NCI-H226 (cell line): ENCODE measurements at regions not wholly inside any gene's neighbourhood (a gene's known extent, or its start where the extent isn't known, plus 50 kb on each side); places are given as distances from the start of the nearest gene placed in this dataset.
"Not testable (repeated sequence)": the region's sequence is repeated elsewhere in the genome, so short reads cannot be mapped to it uniquely, and the experiment has no call there.

ENCODE experiments used
- DNase-seq: peaks from one replicate; pipeline ENCODE4 v3.0.0-alpha.2; 2015

- DNase-seq = no peak
Measured at GRCh38 chr3:110859336-110859735, 212.3 kb upstream of the NECTIN3 start.

DNA sequence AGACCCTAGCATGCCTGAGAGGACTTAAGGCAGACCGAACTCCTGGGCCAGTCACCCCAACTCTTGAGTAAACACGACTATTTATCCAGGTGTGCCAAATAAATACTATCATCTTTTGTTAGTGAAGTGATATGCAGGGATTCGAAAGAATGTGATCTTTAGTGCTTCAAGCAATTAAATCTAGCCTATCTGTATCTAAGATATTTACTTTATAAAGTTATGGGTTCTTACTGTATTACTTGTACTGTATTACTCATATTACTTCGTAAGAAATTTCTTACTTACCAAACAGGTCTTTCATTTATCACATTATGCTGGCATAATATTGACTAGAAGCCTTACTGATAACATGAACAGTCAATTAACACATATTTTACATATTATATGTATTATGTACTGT, 211.6 kb upstream of the NECTIN3 start:
- DNase-seq = no peak

DNA sequence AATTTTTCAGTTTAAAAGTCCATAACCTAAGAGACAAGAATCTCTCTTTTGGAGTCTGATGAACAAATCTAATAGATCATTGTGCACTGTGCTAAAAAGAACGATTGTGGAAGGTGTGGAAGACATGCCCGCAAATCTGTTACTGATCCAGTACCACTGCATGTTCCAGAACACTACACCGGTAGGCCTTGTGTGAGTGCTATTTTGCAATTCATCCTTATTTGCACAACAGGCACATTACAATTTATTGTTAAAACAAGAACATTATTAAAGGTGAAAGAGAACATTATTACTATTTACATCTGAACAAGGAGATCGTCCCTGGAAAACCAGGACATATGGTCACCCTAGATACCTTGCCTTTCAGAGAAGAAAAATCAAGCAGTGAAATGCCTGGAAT, 205.7 kb upstream of the NECTIN3 start:
- no peak for DNase-seq

DNA sequence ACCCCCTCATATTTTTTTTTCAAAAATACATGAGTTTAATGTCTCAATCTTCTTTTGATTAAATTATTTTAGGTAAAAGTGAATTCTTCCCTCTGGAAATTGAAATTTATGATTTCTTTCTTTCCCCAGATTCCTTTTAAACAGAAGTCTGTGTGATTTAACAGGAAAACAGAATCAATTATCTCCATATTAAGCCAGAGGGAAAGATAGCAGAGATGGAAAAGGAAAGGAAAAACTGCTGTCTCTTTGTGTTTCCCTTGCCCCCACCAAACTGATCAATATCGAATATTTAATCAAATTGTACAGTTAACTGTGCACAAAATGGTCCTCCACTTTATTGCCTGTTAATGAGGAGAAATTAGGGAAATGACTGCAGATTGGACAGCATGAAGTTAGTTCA, 203.5 kb upstream of the NECTIN3 start:
- no peak for DNase-seq

DNA sequence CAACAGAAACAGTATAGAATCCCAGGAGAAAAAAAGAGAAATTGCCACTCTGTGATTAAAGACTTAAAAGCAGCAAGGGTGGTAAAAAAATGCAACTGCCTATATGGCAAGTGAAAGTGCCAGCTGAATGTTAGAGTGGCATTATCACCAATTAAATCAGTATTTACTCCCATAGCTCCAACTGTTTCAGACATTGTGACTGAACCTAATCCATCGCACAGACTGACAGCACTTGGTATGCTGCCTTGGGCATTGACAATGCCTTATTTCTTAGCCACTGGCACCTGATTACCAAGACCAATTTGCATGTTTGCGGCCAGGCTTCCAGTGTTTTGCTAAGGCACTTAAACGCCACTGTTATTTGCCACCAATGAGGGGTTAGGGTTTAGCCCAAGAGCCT, 201.9 kb upstream of the NECTIN3 start:
- no peak for DNase-seq

GRCh38 chr3:110871869-110872268, 199.7 kb upstream of the NECTIN3 start:
- no peak for DNase-seq

- DNase-seq = no peak
Measured at GRCh38 chr3:110878692-110879091, 192.9 kb upstream of the NECTIN3 start.

GRCh38 chr3:110881069-110881468, 190.5 kb upstream of the NECTIN3 start:
- peak; percentile 53 for DNase-seq

DNA sequence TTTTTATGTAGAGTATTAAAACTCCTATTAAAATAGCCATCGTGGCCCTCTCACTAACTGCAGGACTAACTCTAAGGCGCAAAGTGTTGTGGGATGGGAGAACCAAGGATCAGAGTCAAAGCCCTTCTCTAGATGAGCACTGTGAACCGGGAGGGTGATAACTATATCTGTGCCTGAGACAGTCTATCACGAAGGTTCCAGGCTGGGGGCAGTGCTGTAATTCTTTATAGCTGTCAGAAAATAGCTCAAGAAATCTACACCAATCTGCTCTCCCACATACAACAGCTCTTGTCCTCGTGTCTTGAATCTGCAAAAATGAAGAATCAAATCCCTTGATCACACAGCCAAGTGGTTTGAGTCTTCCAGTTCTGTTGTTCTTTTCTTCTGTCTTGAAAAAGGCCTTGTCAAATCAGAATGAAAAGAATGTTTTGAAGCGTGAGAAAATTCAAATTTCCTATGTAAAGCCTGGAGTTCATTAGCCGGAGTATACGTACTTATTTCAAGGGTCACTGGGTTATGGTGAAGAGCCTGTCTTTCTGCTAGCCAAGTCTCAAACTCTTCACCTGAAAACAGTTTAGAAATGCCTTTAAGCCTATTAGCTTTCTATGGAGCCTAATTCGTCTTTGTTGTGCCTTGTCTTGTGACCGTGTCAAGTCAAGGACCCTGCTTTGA, 185.3 kb upstream of the NECTIN3 start:
- DNase-seq = no peak

DNA sequence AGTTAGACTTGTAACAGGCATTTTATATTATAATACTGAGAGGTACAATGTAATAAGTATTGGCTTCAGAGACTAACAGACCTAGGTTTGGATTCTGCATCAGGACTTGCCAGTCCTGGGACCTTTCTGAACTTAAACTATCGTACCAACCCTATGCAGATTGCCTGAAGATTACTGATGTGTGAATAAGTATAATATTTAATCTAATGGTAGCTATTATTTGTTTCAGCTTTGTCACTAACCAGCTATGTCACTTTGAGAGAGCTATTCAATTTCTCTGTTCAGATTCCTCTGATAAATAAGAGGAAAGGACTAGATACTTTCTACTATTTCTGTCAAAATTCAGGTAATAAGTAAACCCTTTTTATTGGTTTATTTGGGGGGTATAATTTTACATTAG, 184.4 kb upstream of the NECTIN3 start:
- no peak for DNase-seq

GRCh38 chr3:110888625-110889375, 182.8 kb upstream of the NECTIN3 start:
- not testable (repeated sequence) for DNase-seq

- DNase-seq = not testable (repeated sequence)
Measured at GRCh38 chr3:110889376-110889699, 182.3 kb upstream of the NECTIN3 start.

DNA sequence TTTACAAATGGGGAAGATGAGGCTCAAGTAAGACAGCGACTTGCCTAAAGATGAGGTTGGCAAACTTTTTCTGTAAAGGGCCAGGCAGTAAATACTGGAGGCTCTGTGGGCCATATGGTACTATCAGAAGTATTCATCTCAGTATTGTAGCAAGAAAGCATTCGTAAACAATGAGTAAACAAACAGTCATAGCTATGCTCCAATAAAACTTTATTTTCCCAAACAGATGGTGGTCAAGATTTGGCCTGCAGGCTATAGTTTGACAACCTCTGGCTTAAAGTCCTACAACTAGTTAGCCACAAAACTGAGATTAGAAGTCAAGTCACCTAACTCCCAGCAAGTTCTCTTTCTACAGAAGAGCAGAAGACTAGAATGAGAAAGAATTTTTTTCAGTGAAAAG, 177.0 kb upstream of the NECTIN3 start:
- no peak for DNase-seq

GRCh38 chr3:110895054-110895453, 176.6 kb upstream of the NECTIN3 start:
- DNase-seq = no peak

- DNase-seq = no peak
Measured at GRCh38 chr3:110897046-110897445, 174.6 kb upstream of the NECTIN3 start.

DNA sequence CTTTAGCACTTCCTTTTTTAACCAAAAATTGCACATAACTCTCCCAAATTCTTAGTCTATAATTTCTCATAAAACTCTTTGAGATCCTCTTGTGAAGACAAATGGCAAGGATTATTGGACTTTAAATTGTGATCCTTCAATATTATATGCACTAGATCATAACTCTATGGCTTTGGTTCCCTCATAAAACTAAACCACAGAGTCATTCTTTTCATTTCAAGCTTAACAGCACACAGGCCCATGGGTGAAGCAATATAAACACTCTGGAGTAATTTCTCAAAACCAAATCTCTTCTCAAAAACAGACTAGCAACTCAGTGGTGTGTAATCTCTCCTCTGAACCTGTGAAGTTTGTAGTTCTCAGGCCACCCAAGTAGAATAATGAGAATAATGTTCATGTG, 171.0 kb upstream of the NECTIN3 start:
- DNase-seq = no peak

- no peak for DNase-seq
Measured at GRCh38 chr3:110901536-110901935, 170.1 kb upstream of the NECTIN3 start.

DNA sequence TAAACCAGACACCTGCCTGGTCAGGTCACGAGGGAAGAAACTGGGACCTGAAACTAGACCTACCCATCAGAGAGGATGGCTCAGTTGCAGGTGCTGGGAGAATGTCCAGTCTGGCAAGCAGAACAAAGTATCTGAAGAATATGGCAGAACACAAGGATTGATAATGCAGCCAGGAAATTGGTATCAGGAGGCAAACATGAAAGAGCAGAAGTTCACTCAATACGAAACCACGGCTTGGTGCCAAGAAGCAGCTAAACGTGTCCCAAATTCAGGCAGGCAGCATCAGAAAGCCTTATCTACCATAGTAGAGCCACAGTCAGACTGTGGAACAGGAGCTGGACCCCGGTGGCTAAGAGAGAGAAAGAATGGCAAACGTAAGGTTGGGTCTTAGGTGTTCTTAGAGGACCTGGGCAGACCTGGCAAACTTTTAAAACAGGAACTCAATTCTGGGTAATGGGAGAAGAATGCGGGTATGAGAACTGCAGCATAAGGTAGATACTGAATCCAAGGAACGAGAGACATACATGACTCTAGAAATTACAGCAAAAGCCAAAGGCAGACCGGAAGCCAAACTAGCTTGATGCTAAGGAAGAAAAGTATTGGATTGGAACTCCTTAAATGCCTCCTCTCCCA, 169.0 kb upstream of the NECTIN3 start:
- no peak for DNase-seq

GRCh38 chr3:110903771-110904519, 167.7 kb upstream of the NECTIN3 start:
- no peak for DNase-seq

- no peak for DNase-seq
Measured at GRCh38 chr3:110904520-110904890, 167.1 kb upstream of the NECTIN3 start.

GRCh38 chr3:110905121-110905520, 166.5 kb upstream of the NECTIN3 start:
- DNase-seq = no peak

DNA sequence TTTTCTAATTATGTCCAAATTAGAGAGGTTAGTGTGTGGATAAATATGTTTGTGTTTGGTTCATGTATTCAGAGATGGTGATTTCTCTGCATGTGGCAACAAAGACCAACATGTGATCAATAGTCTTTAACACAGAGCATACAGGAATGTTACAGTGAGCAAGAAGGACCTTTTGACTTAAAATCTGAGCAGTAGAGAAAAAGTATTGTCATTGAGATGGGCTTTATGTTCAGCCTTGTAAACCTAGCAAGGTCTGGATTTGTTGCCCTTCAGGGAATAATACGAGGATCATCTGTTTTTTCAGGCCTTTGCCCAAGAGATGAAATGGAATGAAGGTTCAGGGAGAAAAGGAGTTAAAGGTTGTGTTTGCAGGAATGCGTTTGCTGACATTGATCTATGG, 161.8 kb upstream of the NECTIN3 start:
- DNase-seq = no peak

GRCh38 chr3:110910346-110910955, 161.2 kb upstream of the NECTIN3 start:
- no peak for DNase-seq
